ENCODE measurements at regions not wholly inside any gene's neighbourhood (a gene's known extent, or its start where the extent isn't known, plus 50 kb on each side); places are given as distances from the start of the nearest gene placed in this dataset.

GRCh38 chr2:195473862-195474261, 183.2 kb upstream of the SLC39A10 start:
- TF ChIP-seq, protein P1, sequence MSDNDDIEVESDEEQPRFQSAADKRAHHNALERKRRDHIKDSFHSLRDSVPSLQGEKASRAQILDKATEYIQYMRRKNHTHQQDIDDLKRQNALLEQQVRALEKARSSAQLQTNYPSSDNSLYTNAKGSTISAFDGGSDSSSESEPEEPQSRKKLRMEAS (IDR thresholded peaks at IDR 0.05) = no peak
- TF ChIP-seq, protein P2, sequence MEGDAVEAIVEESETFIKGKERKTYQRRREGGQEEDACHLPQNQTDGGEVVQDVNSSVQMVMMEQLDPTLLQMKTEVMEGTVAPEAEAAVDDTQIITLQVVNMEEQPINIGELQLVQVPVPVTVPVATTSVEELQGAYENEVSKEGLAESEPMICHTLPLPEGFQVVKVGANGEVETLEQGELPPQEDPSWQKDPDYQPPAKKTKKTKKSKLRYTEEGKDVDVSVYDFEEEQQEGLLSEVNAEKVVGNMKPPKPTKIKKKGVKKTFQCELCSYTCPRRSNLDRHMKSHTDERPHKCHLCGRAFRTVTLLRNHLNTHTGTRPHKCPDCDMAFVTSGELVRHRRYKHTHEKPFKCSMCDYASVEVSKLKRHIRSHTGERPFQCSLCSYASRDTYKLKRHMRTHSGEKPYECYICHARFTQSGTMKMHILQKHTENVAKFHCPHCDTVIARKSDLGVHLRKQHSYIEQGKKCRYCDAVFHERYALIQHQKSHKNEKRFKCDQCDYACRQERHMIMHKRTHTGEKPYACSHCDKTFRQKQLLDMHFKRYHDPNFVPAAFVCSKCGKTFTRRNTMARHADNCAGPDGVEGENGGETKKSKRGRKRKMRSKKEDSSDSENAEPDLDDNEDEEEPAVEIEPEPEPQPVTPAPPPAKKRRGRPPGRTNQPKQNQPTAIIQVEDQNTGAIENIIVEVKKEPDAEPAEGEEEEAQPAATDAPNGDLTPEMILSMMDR (IDR thresholded peaks at IDR 0.05; ENCODE audit: control extremely low read depth in 1 of 3, insufficient read depth in 1 of 3, low read depth in 1 of 3, low read length in 3 of 3) = no peak
- TF ChIP-seq TAF7 (optimal IDR thresholded peaks at IDR 0.05; ENCODE audit: borderline replicate concordance, low read depth, low read length) (no peak), POLR2A (IDR thresholded peaks at IDR 0.05; ENCODE audit: control extremely low read depth in 1 of 2, low read depth in 2 of 2, low read length in 2 of 2) (no peak), GTF2F1 (IDR thresholded peaks at IDR 0.05; ENCODE audit: borderline replicate concordance, low read depth, low read length) (no peak), KDM1A (IDR thresholded peaks at IDR 0.05; ENCODE audit: borderline replicate concordance, low read length) (no peak), YY1 (IDR thresholded peaks at IDR 0.05; ENCODE audit: low read depth, low read length) (no peak), POLR2AphosphoS5 (IDR thresholded peaks at IDR 0.05; ENCODE audit: low read depth, low read length) (no peak), RAD21 (IDR thresholded peaks at IDR 0.05 in 1 of 2, conservative IDR thresholded peaks at IDR 0.05 in 1 of 2; ENCODE audit: low read depth in 2 of 2, low read length in 2 of 2) (no peak)
